RWPE1 (cell line): ENCODE measurements at regions not wholly inside any gene's neighbourhood (a gene's known extent, or its start where the extent isn't known, plus 50 kb on each side); places are given as distances from the start of the nearest gene placed in this dataset.

Experiments used
- CTCF ChIA-PET: fragments of 350-600 bp; sonication (Branson Sonifier 250); formaldehyde crosslinking; extraction: SDS; loops from one replicate; lab custom pipeline; 2021; lab: Yijun Ruan, JAX
- POLR2A ChIA-PET: fragments of 400-600 bp; formaldehyde crosslinking; extraction: SDS; loops from one replicate; lab custom pipeline; 2020; ENCODE audit warnings: antibody characterized with exemption; ENCODE audit not compliant: low non-redundant PET; lab: Yijun Ruan, JAX
- DNase-seq: peaks from one replicate; pipeline ENCODE4 v3.0.0; 2012; ENCODE audit warnings: low spot score
- H3K27ac ChIP-seq: fragments of 450-650 bp; 2 replicates; pipeline ENCODE4 v1.5.1; 2017
- TF ChIP-seq, protein P1 (sequence below): fragments of 450-650 bp; conservative IDR thresholded peaks from 2 replicates; pipeline ENCODE4 v1.5.1; 2017; ENCODE audit warnings: low read depth, mild to moderate bottlenecking

DNA sequence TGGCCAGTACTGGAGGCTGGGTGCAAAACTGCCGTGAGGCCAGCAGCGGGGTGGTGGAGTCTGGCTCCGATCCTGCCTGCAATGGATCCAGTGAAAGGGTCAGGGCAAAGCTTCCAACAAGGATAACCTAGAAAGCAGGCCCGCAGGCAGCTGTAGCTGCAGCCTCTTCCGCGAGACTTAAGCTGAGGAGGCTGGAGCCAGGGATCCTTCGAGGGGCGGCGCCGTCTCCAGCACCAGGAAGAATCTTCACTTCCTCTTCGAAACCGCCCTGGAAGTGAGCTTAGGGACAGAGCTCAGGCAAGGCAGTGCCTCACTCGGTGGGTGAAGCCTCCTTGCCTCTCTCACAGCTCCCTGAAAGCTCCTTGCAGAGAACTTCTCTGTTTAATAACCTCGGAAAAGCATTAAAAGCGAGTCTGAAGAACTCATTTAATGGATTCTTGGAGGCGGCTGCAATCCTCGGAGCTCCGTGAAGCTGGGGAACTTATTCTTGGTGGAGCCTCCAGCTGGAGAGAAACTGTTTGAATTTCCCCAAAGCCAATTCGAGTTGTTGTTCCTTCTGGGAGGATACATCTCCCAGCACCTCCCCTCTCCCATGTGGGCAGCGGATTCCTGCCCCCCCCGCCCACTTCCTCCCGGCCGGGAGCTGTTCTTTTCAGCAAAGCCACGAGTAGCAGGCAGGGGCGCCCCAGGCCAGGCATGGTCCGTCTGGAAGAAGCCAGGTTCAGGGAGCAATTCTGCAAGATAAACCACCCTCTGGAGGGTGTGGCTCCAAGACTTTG is 169.9 kb downstream of the CTTN start:
- ChIA-PET CTCF (interaction anchor here (0.6 to 0.7 kb wide), 2 partner anchors 33 to 356 kb away, joined by 3 read pairs; no protein-coding TSS in a partner anchor), POLR2A (no interaction called here)
- DNase-seq = peak; percentile 55
- peak overlapping the region; percentile 48 for H3K27ac ChIP-seq
- TF ChIP-seq, protein P1, sequence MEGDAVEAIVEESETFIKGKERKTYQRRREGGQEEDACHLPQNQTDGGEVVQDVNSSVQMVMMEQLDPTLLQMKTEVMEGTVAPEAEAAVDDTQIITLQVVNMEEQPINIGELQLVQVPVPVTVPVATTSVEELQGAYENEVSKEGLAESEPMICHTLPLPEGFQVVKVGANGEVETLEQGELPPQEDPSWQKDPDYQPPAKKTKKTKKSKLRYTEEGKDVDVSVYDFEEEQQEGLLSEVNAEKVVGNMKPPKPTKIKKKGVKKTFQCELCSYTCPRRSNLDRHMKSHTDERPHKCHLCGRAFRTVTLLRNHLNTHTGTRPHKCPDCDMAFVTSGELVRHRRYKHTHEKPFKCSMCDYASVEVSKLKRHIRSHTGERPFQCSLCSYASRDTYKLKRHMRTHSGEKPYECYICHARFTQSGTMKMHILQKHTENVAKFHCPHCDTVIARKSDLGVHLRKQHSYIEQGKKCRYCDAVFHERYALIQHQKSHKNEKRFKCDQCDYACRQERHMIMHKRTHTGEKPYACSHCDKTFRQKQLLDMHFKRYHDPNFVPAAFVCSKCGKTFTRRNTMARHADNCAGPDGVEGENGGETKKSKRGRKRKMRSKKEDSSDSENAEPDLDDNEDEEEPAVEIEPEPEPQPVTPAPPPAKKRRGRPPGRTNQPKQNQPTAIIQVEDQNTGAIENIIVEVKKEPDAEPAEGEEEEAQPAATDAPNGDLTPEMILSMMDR = no peak

DNA sequence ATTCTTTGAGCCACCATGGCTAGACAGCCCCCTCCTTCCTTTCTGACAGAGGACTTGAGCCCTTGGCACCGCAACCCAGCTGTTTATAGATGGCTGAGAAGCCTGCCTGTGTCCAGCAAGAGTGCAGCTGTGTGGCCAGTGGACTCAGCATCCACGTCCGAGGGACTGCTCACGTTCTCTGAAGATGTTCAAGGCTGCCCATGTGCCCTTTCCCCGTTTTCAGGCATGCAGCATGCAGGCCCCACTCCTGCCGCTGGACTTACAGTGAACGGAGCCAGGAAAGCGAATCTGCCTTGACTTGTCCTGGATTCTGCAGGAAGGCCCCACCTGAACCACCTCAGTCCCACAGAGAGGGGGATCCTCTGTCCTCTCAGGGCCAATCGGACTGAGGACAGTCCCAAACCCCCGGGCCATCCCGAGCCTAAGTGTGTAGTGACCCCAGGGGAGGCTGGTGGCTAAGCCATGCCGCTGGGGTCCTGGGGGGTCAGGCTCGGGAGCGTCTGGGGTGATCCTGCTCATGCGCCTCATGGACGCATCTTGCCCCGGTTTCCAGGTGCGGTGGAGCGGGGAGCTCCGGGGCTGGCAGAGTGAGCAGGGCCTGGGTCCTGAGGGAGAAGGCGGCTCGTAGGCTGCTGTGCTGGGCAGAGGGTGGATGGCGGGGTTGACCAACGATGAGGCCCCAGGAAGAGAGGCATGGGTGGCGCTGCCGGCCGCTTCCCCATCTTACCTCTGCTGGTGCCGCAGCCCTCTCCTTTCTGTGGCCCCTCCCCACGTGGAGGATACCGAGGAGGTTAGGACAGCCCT is 170.7 kb downstream of the CTTN start:
- H3K27ac ChIP-seq = no peak overlapping the region; the same call in 1 of the 2 replicates
- DNase-seq = no peak
- ChIA-PET POLR2A (no interaction called here), CTCF (interaction anchor here (0.6 kb wide), 1 partner anchor 356 kb away, joined by 3 read pairs; no protein-coding TSS in a partner anchor)
- TF ChIP-seq, protein P1 = no peak

DNA sequence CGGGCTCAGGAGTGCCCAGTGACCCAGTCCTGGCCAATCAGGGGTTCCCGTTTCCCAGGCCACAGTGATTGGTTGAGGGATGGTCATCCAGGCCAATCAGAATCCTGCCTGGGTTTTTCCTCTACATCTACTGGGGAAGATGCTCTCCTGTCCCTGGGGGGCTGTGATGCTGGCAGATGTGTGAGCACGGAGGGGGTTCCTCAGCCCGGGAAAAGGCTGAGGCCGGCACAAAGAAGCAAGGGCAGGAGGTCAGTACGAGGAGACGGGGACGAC is 171.2 kb downstream of the CTTN start:
- H3K27ac ChIP-seq = no peak overlapping the region
- DNase-seq = no peak
- POLR2A ChIA-PET = no interaction called here
- CTCF ChIA-PET = no interaction called here
- TF ChIP-seq, protein P1 = no peak

DNA sequence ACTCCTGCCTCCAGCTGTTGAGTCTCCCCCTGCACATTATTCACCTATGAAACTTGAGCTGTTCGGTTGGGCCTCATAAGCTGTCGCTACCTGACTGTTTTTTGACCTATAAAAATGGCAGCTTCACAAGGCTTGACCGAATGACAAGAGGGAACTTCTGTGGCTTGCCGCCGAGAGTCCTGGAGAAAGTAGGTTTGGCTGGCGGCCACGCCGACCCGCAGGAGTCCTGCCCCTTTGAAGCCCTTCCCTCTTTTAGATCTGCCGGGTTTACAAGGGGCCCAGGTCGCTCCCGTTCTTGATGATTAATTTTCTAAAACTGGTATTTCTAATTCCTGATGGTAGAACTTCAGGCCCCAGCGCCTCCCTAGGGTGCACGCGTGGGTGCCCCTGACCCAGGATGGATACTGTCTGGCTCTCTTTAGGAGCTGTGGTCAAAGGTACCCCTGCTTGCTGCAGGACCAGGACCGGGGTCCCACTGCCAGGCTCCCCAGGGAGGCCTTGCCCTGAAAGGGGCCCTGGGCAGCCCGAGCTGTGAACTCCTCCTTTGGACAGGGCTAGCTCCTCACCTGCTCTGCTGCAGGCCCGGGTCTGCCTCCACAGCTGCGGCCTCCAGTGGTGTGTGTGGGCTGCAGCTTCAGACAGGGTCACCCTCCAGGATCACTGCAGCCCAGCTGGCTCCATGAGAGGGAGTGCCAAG is 171.8 kb downstream of the CTTN start:
- ChIA-PET POLR2A (no interaction called here), CTCF (no interaction called here)
- no peak for DNase-seq
- TF ChIP-seq, protein P1 = no peak
- H3K27ac ChIP-seq = no peak overlapping the region

DNA sequence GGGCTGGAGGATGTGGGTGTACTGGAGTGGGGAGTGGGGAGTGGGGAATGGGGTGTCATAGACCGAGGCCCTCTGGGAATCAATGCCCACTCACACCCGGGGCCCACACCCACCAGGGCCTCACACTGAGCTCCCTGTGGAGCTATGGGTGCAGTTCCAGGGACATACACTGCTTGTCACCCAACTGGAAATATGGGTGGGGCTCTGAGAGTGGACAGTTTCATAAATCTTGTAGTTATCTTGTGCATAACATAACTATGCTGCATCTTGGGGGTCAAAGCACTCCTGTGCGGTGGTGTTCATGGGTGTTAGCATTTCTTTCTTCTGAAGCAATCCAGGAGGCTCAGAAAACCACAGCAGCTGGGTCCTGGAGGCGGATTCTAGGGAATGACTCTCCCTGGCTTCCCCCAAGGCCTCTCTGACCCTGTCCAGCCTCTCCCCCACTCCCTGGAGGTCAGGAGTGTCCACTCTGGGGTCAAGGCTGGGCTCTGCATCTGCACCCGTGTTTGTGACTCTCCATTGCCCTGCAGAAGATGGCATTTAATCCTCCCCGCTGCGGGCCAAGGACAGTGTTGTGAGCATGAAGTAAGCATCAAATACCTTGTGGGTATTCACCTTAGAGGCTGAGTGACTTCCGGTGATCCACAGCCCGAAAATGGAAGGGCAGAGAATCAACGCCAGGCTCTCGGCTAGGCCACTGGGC is 172.5 kb downstream of the CTTN start:
- no peak overlapping the region for H3K27ac ChIP-seq
- no peak for DNase-seq
- ChIA-PET POLR2A (no interaction called here), CTCF (no interaction called here)
- TF ChIP-seq, protein P1 = no peak

DNA sequence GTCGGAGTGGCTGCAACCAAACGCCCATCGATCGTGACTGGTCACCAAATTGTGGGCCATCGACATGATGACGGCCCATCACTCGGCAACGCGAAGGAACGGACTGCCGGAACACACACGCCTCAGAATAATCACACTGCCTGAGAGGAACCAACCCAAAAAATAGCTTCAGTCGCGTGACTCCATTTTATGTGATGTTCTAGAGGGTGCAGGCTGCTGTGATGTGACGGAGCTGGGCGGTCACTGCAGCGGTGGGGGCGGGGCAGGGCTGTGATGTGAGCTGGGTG is 174.6 kb downstream of the CTTN start:
- CTCF ChIA-PET = no interaction called here
- POLR2A ChIA-PET = no interaction called here

More for the DNA sequence above, 174.6 kb downstream of the CTTN start:
- no peak overlapping the region for H3K27ac ChIP-seq
- no peak for DNase-seq
- TF ChIP-seq, protein P1 = no peak
